ENCODE measurements at regions not wholly inside any gene's neighbourhood (a gene's known extent, or its start where the extent isn't known, plus 50 kb on each side); places are given as distances from the start of the nearest gene placed in this dataset.

- POLR2A ChIA-PET (ENCODE audit: low non-redundant PET): no interaction called here
- Histone ChIP-seq H3K27ac (ENCODE audit: low read depth, low read length, poor library complexity, severe bottlenecking) (no peak overlapping the region), H3K27me3 (replicated peaks; ENCODE audit: insufficient read depth, low read depth, low read length, poor library complexity) (no peaks in the 10 kb centered on the region), H3K9me3 (ENCODE audit: low read depth, low read length, poor library complexity, severe bottlenecking) (no peaks in the 10 kb centered on the region), H3K36me3 (ENCODE audit: insufficient read depth, low read length, poor library complexity, severe bottlenecking) (no peaks in the 10 kb centered on the region), H3K4me1 (ENCODE audit: insufficient read depth, low read length, poor library complexity, severe bottlenecking) (no peaks in the 10 kb centered on the region), H3K4me3 (ENCODE audit: low read depth, low read length, poor library complexity, severe bottlenecking) (no peak overlapping the region)
- no TSS peak for BruUV-seq (replicated peaks)
- TF ChIP-seq EZH2 (IDR thresholded peaks at IDR 0.05; ENCODE audit: borderline replicate concordance, low read depth, low read length, poor library complexity, severe bottlenecking) (no peak), CTCF (conservative IDR thresholded peaks at IDR 0.05; ENCODE audit: low read depth, low read length) (no peak)
- CTCF ChIA-PET: no interaction called here
- DNase-seq (ENCODE audit: low spot score): peak; percentile 71
- intact Hi-C loops (cut with micrococcal nuclease; ENCODE audit: unreplicated experiment): no loop called here
Observed at GRCh38 chr9:107213561-107214028, 69.5 kb upstream of the RAD23B start.

- BruUV-seq (replicated peaks): no TSS peak
- H3K4me1 ChIP-seq (ENCODE audit: insufficient read depth, low read length, poor library complexity, severe bottlenecking): no peaks in the 10 kb centered on the region
- CTCF ChIA-PET: no interaction called here
- TF ChIP-seq EZH2 (IDR thresholded peaks at IDR 0.05; ENCODE audit: borderline replicate concordance, low read depth, low read length, poor library complexity, severe bottlenecking) (no peak), CTCF (conservative IDR thresholded peaks at IDR 0.05; ENCODE audit: low read depth, low read length) (no peak)
- no peak overlapping the region for H3K4me3 ChIP-seq (ENCODE audit: low read depth, low read length, poor library complexity, severe bottlenecking)
- no peak for DNase-seq (ENCODE audit: low spot score)
- H3K27ac ChIP-seq (ENCODE audit: low read depth, low read length, poor library complexity, severe bottlenecking): no peak overlapping the region
- no peaks in the 10 kb centered on the region for H3K9me3 ChIP-seq (ENCODE audit: low read depth, low read length, poor library complexity, severe bottlenecking)
- intact Hi-C loops (cut with micrococcal nuclease; ENCODE audit: unreplicated experiment): no loop called here
- H3K27me3 ChIP-seq (replicated peaks; ENCODE audit: insufficient read depth, low read depth, low read length, poor library complexity): no peaks in the 10 kb centered on the region
- no peaks in the 10 kb centered on the region for H3K36me3 ChIP-seq (ENCODE audit: insufficient read depth, low read length, poor library complexity, severe bottlenecking)
- POLR2A ChIA-PET (ENCODE audit: low non-redundant PET): no interaction called here
Observed at GRCh38 chr9:107214381-107214780, 68.7 kb upstream of the RAD23B start.

DNA sequence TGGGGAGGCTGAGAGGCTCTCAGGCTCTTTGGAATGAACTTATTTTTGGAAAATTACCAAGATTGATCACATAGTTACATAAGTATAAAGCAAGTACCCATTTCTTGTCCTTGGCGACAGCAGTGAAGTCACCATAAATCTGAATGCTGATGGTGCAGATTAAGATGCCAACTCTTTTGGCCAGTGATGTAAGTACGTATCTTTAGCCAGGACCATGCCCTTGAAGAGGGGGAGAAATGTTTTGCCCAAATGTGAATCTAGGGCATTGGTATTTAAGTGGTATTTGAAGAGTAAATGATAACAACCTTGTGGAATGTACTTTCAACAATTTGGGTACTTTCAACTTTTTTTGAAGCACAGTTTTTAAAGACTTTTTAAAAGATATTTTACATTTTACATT is 68.2 kb upstream of the RAD23B start:
- intact Hi-C loops (cut with micrococcal nuclease; ENCODE audit: unreplicated experiment): no loop called here
- POLR2A ChIA-PET (ENCODE audit: low non-redundant PET): no interaction called here
- CTCF ChIA-PET: no interaction called here
- H3K27ac ChIP-seq (ENCODE audit: low read depth, low read length, poor library complexity, severe bottlenecking): no peak overlapping the region
- H3K4me3 ChIP-seq (ENCODE audit: low read depth, low read length, poor library complexity, severe bottlenecking): no peak overlapping the region
- no peak for DNase-seq (ENCODE audit: low spot score)
- no peak for TF ChIP-seq CTCF (conservative IDR thresholded peaks at IDR 0.05; ENCODE audit: low read depth, low read length)
- TF ChIP-seq EZH2 (IDR thresholded peaks at IDR 0.05; ENCODE audit: borderline replicate concordance, low read depth, low read length, poor library complexity, severe bottlenecking): no peak
- H3K9me3 ChIP-seq (ENCODE audit: low read depth, low read length, poor library complexity, severe bottlenecking): no peaks in the 10 kb centered on the region
- no peaks in the 10 kb centered on the region for H3K4me1 ChIP-seq (ENCODE audit: insufficient read depth, low read length, poor library complexity, severe bottlenecking)
- H3K36me3 ChIP-seq (ENCODE audit: insufficient read depth, low read length, poor library complexity, severe bottlenecking): no peaks in the 10 kb centered on the region
- no peaks in the 10 kb centered on the region for H3K27me3 ChIP-seq (replicated peaks; ENCODE audit: insufficient read depth, low read depth, low read length, poor library complexity)
- BruUV-seq (replicated peaks): no TSS peak
